Gastroesophageal sphincter (tissue), 4 donors: ENCODE measurements at regions not wholly inside any gene's neighbourhood (a gene's known extent, or its start where the extent isn't known, plus 50 kb on each side); places are given as distances from the start of the nearest gene placed in this dataset.

ENCODE experiments used
- ATAC-seq: fragments of 150-250 bp; one replicate; pipeline ENCODE4 v1.9.1; 2016; ENCODE audit warnings: mild to moderate bottlenecking, moderate library complexity
- H3K27ac ChIP-seq, 4 donors: fragments of 200-600 bp; sonication (generic) in 3 of 4; 1 replicate in 3 of 4; 2 replicates in 1 of 4; pipeline ENCODE4 v1.5.1; 2016 to 2019
- H3K27me3 ChIP-seq: fragments of 200-600 bp; sonication (generic); one replicate; pipeline ENCODE4 v1.5.1; 2019
- H3K36me3 ChIP-seq, 2 donors: fragments of 200-600 bp; sonication (generic); one replicate each; pipeline ENCODE4 v1.5.1; 2019; ENCODE audit warnings: control low read depth in 1 of 2
- H3K4me1 ChIP-seq, 3 donors: fragments of 200-600 bp; sonication (generic); 1 replicate in 2 of 3; 2 replicates in 1 of 3; pipeline ENCODE4 v1.5.1; 2016 to 2019; ENCODE audit warnings: control low read depth in 2 of 3
- H3K4me3 ChIP-seq, 2 donors: fragments of 200-600 bp; sonication (generic); one replicate each; pipeline ENCODE4 v1.5.1; 2019; ENCODE audit warnings: mild to moderate bottlenecking in 1 of 2, moderate library complexity in 1 of 2
- H3K9me3 ChIP-seq, 3 donors: fragments of 200-600 bp; sonication (generic); one replicate each; pipeline ENCODE4 v1.5.1; 2017 to 2019; ENCODE audit warnings: control low read depth in 2 of 3
- EP300 ChIP-seq: sonication (generic); formaldehyde crosslinking; IDR thresholded peaks from one replicate; pipeline ENCODE4 v1.6.1; 2017; ENCODE audit warnings: antibody characterized with exemption, mild to moderate bottlenecking
- POLR2A ChIP-seq, 2 donors: fragments of 450-650 bp; IDR thresholded peaks; one replicate each; pipeline ENCODE4 v1.6.1; 2017; ENCODE audit warnings: antibody characterized with exemption in 2 of 2, mild to moderate bottlenecking in 2 of 2, moderate library complexity in 1 of 2
- POLR2AphosphoS5 ChIP-seq: sonication (generic); formaldehyde crosslinking; IDR thresholded peaks from one replicate; pipeline ENCODE4 v1.6.1; 2017; ENCODE audit warnings: antibody characterized with exemption
- WGBS, 2 donors: methylation state at CpG; one replicate each; pipeline ENCODE4 v1.1.5; 2018; ENCODE audit warnings: low coverage in 1 of 2; 5-methylcytosine and 5-hydroxymethylcytosine counted together
- TF ChIP-seq, protein P1 (sequence below), 4 experiments: fragments of 200-600 bp in 2 of 4; fragments of 450-650 bp in 2 of 4; sonication (generic) in 1 of 4; IDR thresholded peaks; one replicate each; pipeline ENCODE4 v1.5.1; 2017 to 2019; ENCODE audit warnings: antibody characterized with exemption in 4 of 4, mild to moderate bottlenecking in 2 of 4, moderate library complexity in 2 of 4

DNA sequence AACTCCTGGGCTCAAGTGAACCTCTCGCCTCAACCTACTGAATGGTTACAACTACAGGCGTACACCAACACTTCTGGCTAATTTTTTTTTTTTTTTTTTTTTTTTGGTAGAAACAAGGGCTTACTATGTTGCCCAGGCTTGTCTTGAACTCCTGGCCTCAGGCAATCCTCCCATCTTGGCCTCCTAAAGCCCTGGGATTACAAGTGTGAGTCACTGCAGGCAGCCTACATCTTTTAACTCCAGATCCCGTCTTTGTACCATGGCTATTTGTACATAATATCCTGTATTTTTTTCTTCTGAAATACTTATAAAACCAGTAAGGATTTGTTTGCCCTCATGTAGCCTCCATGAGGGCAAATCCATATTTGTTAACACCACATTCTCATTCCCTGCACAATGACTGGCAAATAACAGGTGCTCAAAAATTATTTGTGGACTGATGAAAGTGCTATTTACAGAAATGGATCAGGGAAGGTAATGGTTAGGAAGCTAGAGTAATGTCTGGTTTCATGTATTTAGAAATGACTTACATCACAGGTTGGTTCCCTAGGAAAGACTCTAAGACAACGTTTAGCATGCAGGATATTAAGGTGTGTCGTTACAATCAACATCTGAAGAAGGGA lies 51.9 kb upstream of the POU5F2 start:
- peaks cover 0 to 11% of the 10 kb centered on the region in 2 donors for H3K36me3 ChIP-seq
- ATAC-seq, result no peak

DNA sequence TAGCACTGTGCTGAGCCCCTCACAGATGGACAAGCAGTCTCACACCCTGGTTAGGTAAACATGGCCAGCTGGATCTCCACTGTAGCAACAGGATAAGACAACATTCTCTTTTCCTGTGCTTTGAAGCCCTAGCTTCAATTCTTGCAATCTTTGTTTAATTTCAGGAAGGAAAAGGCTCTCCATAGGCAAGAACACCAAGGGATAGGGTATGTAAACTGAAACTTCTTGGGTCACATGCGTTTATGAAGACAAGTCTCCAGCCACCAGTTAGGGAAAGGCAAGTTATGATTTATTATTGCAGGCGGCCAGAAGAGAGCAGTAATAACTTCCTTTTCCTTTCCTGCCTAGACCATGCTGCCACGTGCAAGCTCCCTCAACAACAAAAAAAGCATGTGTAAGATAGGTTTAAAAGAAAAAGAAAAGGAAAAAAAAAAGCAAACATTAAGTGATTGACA lies 50.1 kb upstream of the POU5F2 start:
- H3K4me3 ChIP-seq, result no peak overlapping the region
- no peak for ATAC-seq
- 44 to 53% methylated on average over 3 of the region's 3 CpGs for WGBS, 2 donors
- peaks cover 0 to 11% of the 10 kb centered on the region in 2 donors for H3K36me3 ChIP-seq
- no peaks in the 10 kb centered on the region for H3K4me1 ChIP-seq
- no peaks in the 10 kb centered on the region for H3K27me3 ChIP-seq
- H3K9me3 ChIP-seq, result no peaks in the 10 kb centered on the region
- TF ChIP-seq POLR2A (IDR thresholded peaks at IDR 0.05) (no peak), EP300 (no peak), POLR2AphosphoS5 (no peak)
- TF ChIP-seq, protein P1, sequence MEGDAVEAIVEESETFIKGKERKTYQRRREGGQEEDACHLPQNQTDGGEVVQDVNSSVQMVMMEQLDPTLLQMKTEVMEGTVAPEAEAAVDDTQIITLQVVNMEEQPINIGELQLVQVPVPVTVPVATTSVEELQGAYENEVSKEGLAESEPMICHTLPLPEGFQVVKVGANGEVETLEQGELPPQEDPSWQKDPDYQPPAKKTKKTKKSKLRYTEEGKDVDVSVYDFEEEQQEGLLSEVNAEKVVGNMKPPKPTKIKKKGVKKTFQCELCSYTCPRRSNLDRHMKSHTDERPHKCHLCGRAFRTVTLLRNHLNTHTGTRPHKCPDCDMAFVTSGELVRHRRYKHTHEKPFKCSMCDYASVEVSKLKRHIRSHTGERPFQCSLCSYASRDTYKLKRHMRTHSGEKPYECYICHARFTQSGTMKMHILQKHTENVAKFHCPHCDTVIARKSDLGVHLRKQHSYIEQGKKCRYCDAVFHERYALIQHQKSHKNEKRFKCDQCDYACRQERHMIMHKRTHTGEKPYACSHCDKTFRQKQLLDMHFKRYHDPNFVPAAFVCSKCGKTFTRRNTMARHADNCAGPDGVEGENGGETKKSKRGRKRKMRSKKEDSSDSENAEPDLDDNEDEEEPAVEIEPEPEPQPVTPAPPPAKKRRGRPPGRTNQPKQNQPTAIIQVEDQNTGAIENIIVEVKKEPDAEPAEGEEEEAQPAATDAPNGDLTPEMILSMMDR (IDR thresholded peaks at IDR 0.05), result no peak
- no peak overlapping the region for H3K27ac ChIP-seq

More for the DNA sequence above, 51.9 kb upstream of the POU5F2 start:
- Histone ChIP-seq H3K27ac (no peak overlapping the region), H3K9me3 (no peaks in the 10 kb centered on the region), H3K4me1 (no peaks in the 10 kb centered on the region), H3K4me3 (no peak overlapping the region), H3K27me3 (no peaks in the 10 kb centered on the region)
- 85 to 91% methylated on average over 4 to 5 of the region's 5 CpGs for WGBS, 2 donors
- TF ChIP-seq, protein P1 (IDR thresholded peaks at IDR 0.05), result no peak
- TF ChIP-seq POLR2AphosphoS5 (no peak), POLR2A (IDR thresholded peaks at IDR 0.05) (no peak)
